ENCODE measurements at regions not wholly inside any gene's neighbourhood (a gene's known extent, or its start where the extent isn't known, plus 50 kb on each side); places are given as distances from the start of the nearest gene placed in this dataset.
"Not testable (repeated sequence)": the region's sequence is repeated elsewhere in the genome, so short reads cannot be mapped to it uniquely, and the experiment has no call there.

DNA sequence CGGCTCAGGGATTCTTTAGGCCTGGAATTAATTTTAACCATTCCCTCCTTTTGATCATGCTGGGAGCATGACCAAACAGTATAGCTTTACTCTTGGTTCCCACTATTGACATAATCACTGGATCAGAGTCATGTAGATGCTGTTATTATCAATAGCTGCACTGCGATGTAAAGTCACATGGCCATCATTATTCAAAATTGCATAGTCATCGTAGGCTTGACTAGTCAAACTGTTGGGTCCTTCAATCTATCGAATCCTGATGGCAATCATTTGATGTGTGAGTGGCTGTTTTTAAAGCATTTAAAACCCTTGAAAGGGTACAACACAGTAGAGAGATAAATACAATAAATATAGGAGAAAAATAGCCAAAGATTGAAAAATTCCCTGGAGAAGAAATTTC lies 1194.1 kb downstream of the EFNA5 start:
- intact Hi-C loops (cut with micrococcal nuclease): no loop called here

DNA sequence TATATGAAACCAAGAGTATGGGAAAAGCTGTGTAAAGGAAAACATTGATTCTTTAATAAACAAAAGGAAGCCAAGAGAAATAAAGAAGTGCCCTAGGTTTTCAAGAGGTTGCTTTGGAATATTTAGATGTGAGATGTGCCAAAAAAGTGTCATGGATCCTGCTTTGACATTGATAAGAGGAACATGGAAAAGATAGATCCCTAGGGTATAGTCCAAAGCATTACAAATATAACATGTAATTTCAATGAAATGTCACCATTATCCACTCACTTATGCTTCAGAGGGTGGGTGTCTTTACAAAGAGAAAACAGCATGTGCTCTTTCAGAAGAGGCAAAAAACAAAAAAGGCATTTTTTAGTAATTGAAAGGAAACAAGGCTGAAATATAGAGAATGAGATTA lies 1196.7 kb downstream of the EFNA5 start:
- intact Hi-C loops (cut with micrococcal nuclease): no loop called here

DNA sequence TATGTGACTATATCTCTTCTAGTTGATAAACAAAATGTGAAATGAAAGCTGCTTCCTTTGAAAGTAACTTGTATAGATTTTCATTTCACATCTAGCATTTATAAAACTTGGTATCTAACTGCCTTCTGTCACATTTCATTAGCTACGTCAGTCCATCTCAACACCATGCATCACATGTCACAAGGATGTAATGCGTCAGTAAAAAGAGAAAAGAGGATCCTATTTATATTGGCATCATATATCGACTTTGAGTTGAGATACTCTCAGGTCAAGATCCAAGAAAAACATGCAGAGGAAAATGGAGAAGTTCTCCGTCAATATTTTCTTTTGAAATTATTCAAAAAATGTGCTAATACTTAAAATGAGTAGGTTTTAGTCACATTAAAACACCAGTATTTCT lies 1211.2 kb downstream of the EFNA5 start:
- intact Hi-C loops (cut with micrococcal nuclease): no loop called here

DNA sequence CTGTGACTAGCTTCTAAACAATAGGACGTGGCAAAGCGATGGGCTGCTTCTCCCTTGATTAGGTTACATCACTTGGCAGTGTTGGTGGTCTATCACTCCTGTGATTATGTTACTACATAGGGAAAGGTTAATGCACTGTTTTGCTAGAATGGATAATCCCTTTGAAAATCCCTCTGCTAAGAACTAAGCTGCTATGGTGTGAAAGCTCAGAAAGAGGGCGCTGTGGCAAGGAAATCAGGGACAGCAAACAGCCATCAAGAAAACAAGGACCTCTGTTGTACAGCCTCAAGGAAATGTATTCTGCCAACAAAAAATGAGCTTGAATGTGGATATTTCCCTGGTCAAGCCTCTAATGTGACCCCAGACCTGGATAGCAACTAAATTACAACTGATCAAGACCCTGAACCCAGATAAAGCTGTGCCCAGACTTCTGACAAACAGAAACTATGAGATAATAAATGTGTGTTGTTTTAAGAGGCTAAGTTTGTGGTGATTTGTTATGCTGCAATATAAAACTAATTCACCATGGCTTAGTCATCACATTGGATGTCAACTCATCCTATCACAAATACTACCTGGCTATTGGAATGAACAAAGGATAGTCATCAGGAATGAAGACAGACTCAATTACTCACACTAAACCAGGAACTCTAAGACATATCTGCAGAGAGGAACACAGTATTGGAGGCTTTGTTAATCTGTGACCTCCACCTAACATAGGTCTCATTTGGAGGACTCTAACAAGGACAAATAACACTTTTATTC lies 1215.9 kb downstream of the EFNA5 start:
- intact Hi-C loops (cut with micrococcal nuclease): no loop called here

DNA sequence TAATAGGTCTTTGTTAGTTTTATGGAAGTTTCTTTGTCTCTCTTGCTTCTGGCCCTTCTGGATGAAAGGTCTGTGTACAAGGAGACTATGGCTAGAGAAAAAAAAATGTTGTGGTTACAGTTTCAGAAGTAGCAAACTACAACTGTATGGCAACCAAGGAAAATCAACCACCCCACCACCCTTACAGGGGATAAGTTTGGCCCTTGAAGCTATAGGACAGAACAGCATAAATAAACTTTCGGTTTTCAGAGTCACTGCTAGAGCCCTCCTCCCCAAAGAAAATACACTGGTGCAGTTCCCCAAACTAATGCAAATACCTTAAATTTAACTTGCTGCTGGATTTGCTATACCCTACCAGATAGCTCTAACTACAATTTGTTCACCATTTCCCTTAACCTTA lies 1216.7 kb downstream of the EFNA5 start:
- intact Hi-C loops (cut with micrococcal nuclease): no loop called here

DNA sequence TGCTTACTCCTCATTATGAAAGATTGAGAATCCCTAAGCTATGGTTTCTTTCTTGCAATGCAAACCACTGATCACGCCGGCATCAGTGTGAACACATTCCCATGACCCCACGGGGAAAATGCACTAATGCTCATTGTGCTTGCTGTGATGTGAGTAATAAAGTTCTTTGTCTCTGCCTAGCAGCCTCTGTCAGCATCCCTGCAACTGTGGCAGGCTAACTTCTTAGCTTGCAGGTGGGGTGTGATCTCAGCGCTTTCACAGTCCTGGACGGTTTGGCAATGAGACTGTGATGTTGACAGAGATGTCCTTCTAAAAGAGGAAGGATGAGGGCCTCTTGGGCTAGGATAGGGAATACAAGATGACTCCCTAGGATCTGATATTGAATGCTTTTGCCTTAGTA lies 1218.7 kb downstream of the EFNA5 start:
- intact Hi-C loops (cut with micrococcal nuclease): no loop called here

DNA sequence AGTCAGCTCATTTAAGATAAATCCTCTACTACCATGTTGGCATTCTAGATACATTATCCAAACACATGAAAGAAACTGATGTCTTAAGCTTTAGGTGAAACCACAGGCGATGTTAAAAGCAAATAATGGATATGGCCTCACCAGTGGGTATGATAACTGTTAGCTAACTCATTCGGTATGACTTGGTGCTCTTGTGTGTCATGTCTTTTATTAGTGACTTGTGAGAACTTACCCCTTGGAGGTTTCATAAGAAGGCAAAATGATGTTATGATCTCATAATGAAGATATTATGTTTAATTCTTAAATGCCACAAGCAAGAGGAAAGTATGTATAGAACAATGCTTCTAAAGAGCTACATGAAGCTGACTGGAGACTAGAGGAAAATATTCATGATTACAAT lies 1227.0 kb downstream of the EFNA5 start:
- intact Hi-C loops (cut with micrococcal nuclease): no loop called here

DNA sequence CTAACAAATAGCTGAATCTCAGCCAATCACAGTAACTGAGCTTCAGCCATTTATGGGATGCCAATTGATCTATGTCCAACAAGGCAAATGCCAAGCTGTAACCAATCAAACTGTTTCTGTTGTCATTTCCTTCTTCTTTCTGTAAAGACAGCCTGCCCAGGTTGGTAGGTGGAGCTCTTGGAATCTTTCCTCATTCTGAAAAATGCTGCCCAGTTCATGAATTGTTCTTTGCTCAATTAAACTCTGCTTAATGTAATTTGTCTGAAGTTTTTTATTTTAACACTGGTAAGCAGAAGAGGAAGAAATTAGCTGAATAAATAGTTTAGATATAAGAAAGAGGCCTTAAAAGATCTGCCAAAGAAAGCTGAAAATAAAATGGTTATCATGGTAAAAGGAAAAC lies 1235.6 kb downstream of the EFNA5 start:
- intact Hi-C loops (cut with micrococcal nuclease): no loop called here

DNA sequence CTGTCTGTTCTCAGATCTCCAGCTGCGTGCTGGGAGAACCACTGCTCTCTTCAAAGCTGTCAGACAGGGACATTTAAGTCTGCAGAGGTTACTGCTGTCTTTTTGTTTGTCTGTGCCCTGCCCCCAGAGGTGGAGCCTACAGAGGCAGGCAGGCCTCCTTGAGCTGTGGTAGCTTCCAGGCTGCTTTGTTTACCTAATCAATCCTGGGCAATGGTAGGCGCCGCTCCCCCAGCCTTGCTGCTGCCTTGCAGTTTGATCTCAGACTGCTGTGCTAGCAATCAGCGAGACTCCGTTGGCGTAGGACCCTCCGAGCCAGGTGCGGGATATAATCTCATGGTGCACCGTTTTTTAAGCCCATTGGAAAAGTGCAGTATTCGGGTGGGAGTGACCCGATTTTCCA lies 1240.0 kb downstream of the EFNA5 start:
- intact Hi-C loops (cut with micrococcal nuclease): not testable (repeated sequence)

DNA sequence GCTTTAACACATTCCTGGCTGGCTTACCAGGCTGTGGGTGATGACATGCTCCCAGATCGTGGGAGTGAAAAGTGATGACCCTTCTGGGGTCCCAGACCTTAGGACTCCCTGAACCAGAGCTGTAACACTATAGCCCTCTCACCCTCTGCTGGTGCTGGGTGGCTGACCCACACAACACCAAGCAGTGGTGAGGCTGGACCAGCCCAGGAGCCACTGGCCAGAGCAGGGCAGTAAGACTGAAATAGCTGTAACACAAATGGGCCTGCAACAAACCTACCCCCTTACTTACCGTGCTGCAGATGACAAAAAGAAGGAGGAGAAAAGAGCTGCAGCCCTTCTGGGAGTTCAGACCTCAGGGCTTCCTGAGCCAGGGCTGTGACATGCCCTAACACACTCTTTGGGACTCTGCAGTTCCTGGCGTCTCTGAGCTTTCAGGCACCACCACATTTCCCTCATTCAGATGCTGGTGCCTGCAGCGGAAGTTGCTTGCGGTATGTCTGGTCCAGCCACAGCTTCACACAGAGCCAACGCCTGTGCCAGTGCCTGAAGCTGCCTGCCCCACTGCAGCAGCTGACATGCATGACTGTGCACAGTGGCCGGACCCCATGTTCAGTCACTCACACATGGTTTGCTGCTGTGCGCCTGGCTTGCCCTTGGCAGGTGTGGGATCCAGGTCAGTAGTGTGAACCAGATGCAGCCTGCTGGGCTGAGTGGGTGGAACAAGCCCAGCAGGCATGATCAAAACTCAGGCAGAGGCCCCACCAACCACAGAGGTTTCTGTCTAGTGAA lies 1247.4 kb downstream of the EFNA5 start:
- intact Hi-C loops (cut with micrococcal nuclease): no loop called here

DNA sequence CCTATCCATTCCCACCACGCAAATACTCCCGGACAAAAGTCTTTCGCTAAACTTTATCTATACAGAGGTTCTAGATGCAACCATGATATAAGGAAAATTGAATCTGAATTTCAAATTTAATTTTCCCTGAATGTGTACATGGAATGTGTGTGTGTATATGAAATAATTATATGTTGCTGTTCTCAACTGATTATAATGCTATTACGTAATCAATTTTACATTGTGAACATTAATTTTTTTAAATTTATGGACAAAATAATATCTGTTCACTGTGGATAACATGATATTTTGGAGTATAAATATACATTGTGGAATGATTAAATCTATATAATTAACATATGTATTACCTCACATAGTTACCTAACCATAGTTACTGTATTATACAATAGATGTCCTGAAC lies 1250.6 kb downstream of the EFNA5 start:
- intact Hi-C loops (cut with micrococcal nuclease): no loop called here

DNA sequence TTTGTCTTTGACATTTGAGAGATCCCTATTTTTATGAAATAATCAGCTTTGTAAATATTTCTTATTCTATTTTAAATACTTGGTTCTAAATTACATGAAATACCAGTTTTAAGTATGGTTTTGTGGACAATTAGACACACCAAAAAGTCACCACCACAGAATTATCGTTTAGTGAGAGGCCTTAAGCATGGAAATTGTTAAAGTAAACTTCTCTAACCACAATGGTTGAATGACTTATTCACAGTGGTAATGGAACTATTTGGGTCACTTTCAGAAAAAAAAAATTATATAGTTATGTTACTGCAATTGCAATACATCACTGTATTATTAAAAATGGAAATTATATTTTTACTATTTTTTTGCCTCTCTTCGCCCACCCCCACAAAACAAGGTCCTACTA lies 1252.5 kb downstream of the EFNA5 start:
- intact Hi-C loops (cut with micrococcal nuclease): no loop called here

DNA sequence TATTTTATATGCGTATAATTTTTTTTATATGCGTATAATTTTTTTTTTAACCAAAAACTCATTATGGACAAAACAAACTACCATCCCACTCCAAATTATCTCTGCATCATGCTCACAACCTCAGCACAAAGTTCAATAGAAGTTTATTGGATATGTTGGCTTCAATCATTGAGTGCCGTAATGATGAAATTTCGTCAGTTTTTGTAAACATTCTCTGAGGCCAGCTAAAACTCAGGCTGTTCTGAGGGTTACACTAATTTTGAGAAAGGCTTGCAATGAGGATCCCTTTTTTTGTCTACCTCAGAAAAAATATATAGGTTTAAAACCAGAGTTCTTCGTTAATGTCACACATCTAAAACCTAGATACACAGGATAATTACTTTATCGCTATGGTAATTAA lies 1253.2 kb downstream of the EFNA5 start:
- intact Hi-C loops (cut with micrococcal nuclease): no loop called here

DNA sequence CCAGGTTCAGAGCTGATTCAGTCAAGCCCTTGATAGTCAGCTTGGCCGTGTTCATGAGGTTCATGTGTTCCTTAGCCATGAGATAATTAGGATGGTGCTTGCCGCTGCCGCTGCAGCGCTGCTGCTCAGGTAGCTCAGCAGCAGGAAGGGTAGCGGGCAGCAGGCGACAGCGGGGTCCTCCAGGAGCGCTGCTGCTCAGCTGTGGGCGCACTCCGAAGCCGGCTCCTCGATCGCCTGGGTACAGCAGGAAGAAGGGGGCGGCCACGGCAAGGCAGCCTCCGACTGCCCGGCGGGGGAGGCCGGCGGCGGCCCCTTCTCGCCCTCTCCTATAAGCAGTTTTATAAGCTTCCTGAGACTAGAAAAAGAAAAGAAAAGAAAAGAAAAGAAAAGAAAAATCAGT lies 1253.6 kb downstream of the EFNA5 start:
- intact Hi-C loops (cut with micrococcal nuclease): no loop called here

DNA sequence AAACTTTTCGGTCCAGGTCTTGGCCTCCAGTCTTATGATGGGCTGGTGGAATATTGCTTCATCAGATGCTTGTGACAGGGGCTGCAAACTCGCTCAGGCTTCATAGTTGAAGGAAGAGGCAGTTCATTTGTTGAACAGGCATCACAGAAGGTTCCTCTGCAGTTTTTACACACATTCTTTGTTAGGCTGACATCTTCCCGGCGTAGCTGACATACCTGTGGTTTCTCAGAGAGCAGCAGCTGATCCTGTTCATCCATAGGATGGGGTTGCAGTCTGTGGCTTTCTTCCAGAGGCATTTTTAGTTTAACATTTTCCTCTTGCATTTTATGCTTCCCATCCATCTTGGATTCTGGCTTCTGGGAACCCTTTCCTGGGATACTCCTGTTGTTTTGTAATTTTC lies 1255.2 kb downstream of the EFNA5 start:
- intact Hi-C loops (cut with micrococcal nuclease): no loop called here

DNA sequence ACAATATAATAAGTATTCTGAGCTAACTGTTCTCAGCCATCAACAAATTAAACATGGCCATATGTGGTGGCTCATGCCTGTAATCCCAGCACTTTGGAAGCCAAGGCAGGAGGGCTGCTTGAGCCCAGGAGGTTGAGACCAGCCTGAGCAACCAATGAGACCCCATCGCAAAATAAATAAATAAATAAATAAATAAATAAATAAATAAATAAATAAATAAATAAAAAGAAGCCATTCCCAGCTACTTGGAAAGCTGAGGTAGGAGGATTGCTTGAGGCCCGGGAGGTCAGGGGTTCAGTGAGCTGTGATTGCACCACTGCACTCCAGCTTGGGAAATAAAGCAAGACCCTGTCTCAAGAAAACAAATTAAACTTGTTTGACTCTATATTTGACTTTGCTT lies 1256.4 kb downstream of the EFNA5 start:
- intact Hi-C loops (cut with micrococcal nuclease): no loop called here

DNA sequence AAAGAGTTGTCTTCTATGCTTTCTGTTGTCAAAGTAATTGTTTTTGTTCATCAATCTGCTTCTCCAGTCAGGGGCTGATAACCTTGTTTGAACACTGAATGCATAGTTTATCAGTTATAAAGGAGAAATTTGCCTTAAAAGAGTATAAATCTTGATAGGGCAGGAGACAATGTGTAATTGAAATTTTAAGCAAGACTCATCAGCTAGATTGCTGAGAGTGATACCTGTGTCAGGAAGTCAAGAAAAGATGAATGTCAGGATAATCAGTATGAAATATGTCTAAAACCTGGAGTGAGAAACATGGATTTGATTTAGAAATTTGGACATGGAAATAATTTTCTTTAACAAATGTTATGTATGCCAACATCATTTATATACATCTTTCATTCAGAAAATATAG lies 1258.1 kb downstream of the EFNA5 start:
- intact Hi-C loops (cut with micrococcal nuclease): no loop called here

DNA sequence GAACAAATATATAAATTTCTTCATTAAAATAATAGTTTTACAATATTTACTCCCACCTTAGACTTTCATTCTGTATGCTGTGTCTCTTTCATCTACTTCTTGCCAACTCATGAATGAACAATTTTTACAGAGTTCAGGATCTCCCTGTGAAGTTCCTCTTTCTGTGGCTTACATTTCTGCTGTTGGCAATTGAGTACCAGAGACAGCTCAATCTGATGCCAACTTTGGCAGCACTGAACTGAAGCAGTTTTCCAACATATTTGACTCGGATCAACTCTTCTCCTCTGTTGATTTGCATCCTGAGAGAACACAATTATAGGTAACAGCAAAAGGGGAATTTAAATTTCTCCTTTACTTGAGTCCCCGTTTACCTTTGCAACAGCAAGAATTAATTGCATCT lies 1262.2 kb downstream of the EFNA5 start:
- intact Hi-C loops (cut with micrococcal nuclease): no loop called here

DNA sequence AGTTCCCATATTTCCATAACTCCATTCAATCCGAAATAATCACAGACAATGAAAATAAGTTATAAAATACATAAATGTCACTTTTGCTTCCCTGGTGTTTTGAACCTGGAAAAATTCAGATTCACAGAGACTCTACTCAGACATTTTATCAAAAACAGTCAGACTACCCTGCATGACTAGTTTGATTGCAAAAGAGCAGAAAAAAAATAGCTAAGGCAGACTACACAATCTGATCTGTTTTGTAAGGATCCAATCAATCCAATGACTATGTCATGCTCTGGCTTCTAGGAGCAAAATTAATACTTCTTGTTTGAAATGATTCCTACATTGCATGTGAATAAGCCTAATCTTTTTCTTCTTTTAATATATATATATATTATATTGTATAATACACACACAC lies 1262.6 kb downstream of the EFNA5 start:
- intact Hi-C loops (cut with micrococcal nuclease): no loop called here

DNA sequence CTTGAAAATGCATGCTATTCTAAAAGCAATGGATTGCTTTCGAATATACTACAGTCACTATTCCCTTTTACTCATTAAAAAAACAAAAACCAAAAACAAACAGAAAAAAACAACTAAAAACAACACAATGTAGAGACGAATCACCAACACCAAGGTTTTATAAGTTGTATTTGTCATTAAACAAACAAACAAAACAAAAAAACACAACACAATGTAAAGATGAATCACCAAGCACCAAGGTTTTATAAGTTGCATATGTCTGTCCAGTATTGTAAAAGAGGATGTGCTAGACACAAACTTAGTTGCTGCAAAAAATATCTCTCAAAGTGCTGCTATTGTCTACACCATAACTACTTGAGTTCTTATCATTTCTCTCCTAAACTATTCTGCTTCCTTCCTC lies 1269.2 kb downstream of the EFNA5 start:
- intact Hi-C loops (cut with micrococcal nuclease): no loop called here

DNA sequence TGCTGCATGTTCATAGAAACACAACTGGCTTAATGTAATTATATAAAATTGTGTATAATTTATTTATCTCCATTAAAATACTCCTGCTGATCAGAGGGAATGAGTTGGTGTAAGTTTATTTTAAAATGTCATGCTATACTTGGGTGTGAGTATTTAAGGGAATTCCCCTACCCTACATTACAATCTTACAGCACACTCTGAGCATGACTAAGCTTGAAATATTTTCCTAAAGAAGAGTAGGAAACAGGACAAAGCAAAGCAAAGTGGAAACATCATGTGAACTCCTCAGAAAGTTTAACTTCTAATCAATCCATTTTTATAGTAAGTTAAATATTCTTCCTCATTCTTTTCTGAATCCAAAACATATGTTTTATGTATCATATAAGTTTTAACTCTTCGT lies 1271.3 kb downstream of the EFNA5 start:
- intact Hi-C loops (cut with micrococcal nuclease): no loop called here

DNA sequence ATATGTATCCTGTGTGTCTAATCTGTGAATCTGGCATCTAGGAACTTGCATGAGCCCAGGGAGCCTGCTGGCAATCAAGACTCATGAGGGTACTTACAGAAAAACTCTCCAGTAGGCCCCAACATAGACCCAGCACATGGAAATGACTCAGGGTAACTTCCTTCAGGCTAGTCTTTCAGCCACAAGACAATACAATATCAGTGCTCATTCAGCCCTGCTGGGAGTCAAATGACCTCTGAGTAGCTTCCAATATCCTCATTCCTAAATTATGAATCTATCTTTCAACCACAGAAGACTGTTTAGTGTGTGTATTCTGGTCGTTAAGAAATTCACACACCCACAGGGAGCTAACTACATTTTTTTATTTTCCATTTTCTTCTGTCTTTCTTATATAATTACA lies 1273.0 kb downstream of the EFNA5 start:
- intact Hi-C loops (cut with micrococcal nuclease): no loop called here

DNA sequence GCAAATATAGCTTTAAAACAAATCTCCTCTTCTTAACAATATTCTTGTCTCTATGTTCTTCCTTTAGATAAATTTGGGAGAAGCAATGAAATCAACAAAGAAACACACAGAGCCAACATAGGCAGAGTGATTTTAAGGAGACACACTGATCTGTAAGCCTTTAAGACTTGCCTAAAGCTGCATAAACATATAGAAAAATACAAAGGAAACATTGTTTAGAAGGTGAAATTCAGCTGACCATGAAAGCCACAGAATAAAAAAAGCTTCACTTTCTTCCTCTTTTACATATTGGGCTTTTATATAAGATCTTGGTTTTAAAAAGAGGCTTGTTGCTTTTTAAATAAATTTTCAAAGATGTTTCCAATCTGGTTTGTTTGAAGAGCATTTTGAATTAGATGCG lies 1277.5 kb downstream of the EFNA5 start:
- intact Hi-C loops (cut with micrococcal nuclease): no loop called here
